Activated T-cell treated with anti-CD3 and anti-CD28 coated beads, Interleukin-2, amount 50 U/mL, for 24 hours (primary cell): ENCODE measurements at regions not wholly inside any gene's neighbourhood (a gene's known extent, or its start where the extent isn't known, plus 50 kb on each side); places are given as distances from the start of the nearest gene placed in this dataset.

Source experiments
- DNase-seq: peaks from one replicate; pipeline ENCODE4 v3.0.0-alpha.2; 2020
- H3K27ac Mint-ChIP-seq: 2 replicates; pipeline ENCODE4 v1.8.0; 2020; ENCODE audit warnings: mild to moderate bottlenecking, mixed read lengths
- H3K27me3 Mint-ChIP-seq: 2 replicates; pipeline ENCODE4 v1.8.0; 2020; ENCODE audit warnings: mixed read lengths
- H3K36me3 Mint-ChIP-seq: 2 replicates; pipeline ENCODE4 v1.8.0; 2020; ENCODE audit warnings: low read depth, mixed read lengths
- H3K4me1 Mint-ChIP-seq: 2 replicates; pipeline ENCODE4 v1.8.0; 2020; ENCODE audit warnings: low read depth, mixed read lengths
- H3K4me3 Mint-ChIP-seq: 2 replicates; pipeline ENCODE4 v1.8.0; 2020; ENCODE audit warnings: mild to moderate bottlenecking, moderate library complexity, mixed read lengths
- H3K9me3 Mint-ChIP-seq: 2 replicates; pipeline ENCODE4 v1.8.0; 2020; ENCODE audit warnings: mixed read lengths

DNA sequence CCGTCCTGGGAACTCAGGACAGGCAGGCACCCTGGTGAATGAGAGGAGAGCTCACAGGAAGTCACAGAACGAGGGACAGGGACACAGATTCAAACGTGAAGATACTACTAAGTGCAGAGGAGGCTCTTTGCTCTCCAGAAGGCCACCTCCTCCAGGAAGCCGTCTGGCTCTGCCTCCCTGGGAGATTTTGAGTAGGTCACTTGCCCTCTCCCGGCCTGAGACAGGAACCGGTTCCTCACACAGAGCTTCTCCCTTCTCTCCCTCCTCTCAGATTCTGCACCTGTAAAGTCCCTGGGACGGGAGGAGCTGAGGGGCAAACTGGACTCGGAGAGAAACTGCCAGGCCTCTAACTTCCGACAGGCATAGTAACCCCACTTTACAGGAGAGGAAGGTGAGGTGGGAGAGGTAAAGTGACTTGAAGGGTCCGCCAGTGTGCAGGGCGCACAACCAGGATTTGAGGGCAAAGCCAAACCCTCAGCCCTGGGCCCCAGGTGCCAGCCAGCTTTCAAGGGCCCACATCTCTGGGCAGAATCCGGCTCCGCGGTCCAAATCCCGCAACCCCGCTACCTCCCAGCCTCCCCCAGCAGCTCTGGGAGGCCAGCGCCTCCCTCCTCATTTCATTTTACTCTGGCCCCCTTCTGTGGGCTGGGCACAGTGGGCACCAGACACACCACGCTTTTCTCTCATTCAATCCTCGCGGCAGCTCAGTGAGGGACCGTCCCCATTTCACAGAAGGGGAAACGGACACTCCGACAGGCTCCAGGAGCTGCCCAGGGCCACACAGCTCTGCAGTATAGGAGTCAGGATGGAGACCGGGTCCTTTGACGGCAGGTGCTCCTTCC, 150.2 kb downstream of the SMAD6 start:
- H3K36me3 Mint-ChIP-seq = no peaks in the 10 kb centered on the region
- H3K4me3 Mint-ChIP-seq = no peak overlapping the region
- H3K27ac Mint-ChIP-seq = no peak overlapping the region
- H3K27me3 Mint-ChIP-seq = peaks cover 26% of the 10 kb centered on the region
- H3K9me3 Mint-ChIP-seq = no peaks in the 10 kb centered on the region
- peaks cover 5% of the 10 kb centered on the region for H3K4me1 Mint-ChIP-seq
- no peak for DNase-seq

- DNase-seq = no peak
- Mint-ChIP-seq H3K27ac (no peak overlapping the region), H3K4me3 (no peak overlapping the region), H3K4me1 (peaks cover 5% of the 10 kb centered on the region), H3K36me3 (no peaks in the 10 kb centered on the region), H3K9me3 (no peaks in the 10 kb centered on the region), H3K27me3 (peaks cover 28% of the 10 kb centered on the region)
These were observed 152.3 kb downstream of the SMAD6 start for GRCh38 chr15:66854012-66854965.

- no peaks in the 10 kb centered on the region for H3K36me3 Mint-ChIP-seq
- H3K4me3 Mint-ChIP-seq = no peak overlapping the region
- H3K9me3 Mint-ChIP-seq = no peaks in the 10 kb centered on the region
- peaks cover 5% of the 10 kb centered on the region for H3K4me1 Mint-ChIP-seq
- H3K27me3 Mint-ChIP-seq = peaks cover 32% of the 10 kb centered on the region
- no peak for DNase-seq
- no peak overlapping the region for H3K27ac Mint-ChIP-seq
These were observed 153.0 kb downstream of the SMAD6 start for GRCh38 chr15:66855041-66855440.

DNA sequence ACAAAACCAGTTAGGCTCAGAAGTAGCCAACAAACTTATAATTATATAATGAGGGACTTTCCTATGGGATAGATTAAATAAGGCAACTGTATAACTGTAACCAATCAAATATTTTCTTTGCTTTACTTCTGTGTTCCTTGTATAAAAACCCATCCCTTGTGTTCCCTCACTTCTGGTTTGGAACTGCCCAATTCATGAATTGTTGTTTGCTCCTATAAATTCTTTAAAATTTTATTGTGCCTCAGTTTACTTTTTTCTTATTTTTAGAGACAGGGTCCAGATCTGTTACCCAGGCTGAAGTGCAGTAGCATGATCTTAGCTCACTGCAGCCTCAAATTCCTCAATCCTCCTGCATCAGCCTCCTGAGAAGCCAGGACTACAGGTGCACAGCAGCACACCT, 155.7 kb downstream of the SMAD6 start:
- no peak for DNase-seq
- peaks cover 46% of the 10 kb centered on the region for H3K27me3 Mint-ChIP-seq
- H3K27ac Mint-ChIP-seq = no peak overlapping the region
- no peaks in the 10 kb centered on the region for H3K36me3 Mint-ChIP-seq
- H3K9me3 Mint-ChIP-seq = no peaks in the 10 kb centered on the region
- H3K4me3 Mint-ChIP-seq = no peak overlapping the region
- H3K4me1 Mint-ChIP-seq = no peaks in the 10 kb centered on the region

- H3K4me1 Mint-ChIP-seq = peaks cover 3% of the 10 kb centered on the region
- no peak overlapping the region for H3K27ac Mint-ChIP-seq
- H3K9me3 Mint-ChIP-seq = no peaks in the 10 kb centered on the region
- H3K36me3 Mint-ChIP-seq = no peaks in the 10 kb centered on the region
- DNase-seq = no peak
- no peak overlapping the region for H3K4me3 Mint-ChIP-seq
- H3K27me3 Mint-ChIP-seq = peaks cover 44% of the 10 kb centered on the region
These were observed 156.6 kb downstream of the SMAD6 start for GRCh38 chr15:66858423-66859207.

GRCh38 chr15:66859688-66860253, 157.7 kb downstream of the SMAD6 start:
- H3K4me3 Mint-ChIP-seq = no peak overlapping the region
- H3K4me1 Mint-ChIP-seq = peaks cover 3% of the 10 kb centered on the region
- no peak overlapping the region for H3K27ac Mint-ChIP-seq
- peaks cover 36% of the 10 kb centered on the region for H3K27me3 Mint-ChIP-seq
- DNase-seq = no peak
- no peaks in the 10 kb centered on the region for H3K36me3 Mint-ChIP-seq
- no peaks in the 10 kb centered on the region for H3K9me3 Mint-ChIP-seq

DNA sequence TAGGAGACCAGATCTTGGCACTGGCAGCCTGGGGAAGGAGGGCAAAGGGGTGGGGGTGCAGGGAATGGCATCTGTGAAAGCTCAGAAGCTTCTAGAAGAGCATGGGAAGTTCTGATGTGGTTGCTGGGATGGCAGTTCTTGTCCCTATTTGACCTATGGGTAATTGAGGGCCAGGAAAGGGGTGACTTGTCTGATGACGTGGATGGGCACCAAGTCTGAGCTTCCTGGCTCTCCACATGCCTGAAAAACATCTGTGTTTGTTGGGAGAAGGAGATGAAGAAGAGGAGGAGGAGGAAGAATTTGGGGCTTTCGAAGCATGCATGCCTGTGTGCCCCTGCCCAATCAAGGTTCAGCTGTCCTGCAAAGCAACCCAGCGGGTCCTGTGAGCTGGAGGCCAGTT, 158.8 kb downstream of the SMAD6 start:
- peaks cover 3% of the 10 kb centered on the region for H3K4me1 Mint-ChIP-seq
- no peak overlapping the region for H3K4me3 Mint-ChIP-seq
- no peaks in the 10 kb centered on the region for H3K9me3 Mint-ChIP-seq
- no peak overlapping the region for H3K27ac Mint-ChIP-seq
- no peaks in the 10 kb centered on the region for H3K36me3 Mint-ChIP-seq
- DNase-seq = no peak
- peaks cover 37% of the 10 kb centered on the region for H3K27me3 Mint-ChIP-seq

GRCh38 chr15:66862111-66862939, 160.3 kb downstream of the SMAD6 start:
- Mint-ChIP-seq H3K4me3 (no peak overlapping the region), H3K27me3 (peaks cover 46% of the 10 kb centered on the region), H3K36me3 (no peaks in the 10 kb centered on the region), H3K9me3 (no peaks in the 10 kb centered on the region), H3K4me1 (peaks cover 3% of the 10 kb centered on the region), H3K27ac (no peak overlapping the region)
- DNase-seq = no peak

DNA sequence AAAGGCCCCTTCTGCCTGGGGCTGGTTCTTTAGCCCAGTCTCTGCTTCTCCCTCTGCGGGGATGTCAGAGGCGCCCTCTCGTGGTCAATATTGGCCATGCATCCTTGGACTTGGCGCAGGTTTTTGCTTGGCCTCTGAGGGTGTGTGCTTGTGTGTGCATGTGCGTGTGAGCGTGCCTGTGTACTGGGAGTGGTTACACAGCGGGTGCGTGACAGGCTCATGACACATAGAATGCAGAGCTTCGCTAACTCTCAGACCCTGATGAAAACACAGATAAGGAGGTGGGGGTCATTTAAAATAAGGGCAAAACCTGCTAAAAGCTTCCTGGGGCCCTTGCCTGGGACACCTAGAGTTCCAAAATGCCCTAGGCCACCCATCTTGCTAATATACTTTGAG, 160.9 kb downstream of the SMAD6 start:
- H3K4me3 Mint-ChIP-seq = no peak overlapping the region
- DNase-seq = peak; percentile 85
- no peaks in the 10 kb centered on the region for H3K36me3 Mint-ChIP-seq
- H3K27me3 Mint-ChIP-seq = peaks cover 47% of the 10 kb centered on the region
- H3K27ac Mint-ChIP-seq = no peak overlapping the region
- H3K4me1 Mint-ChIP-seq = peaks cover 3% of the 10 kb centered on the region
- H3K9me3 Mint-ChIP-seq = no peaks in the 10 kb centered on the region

DNA sequence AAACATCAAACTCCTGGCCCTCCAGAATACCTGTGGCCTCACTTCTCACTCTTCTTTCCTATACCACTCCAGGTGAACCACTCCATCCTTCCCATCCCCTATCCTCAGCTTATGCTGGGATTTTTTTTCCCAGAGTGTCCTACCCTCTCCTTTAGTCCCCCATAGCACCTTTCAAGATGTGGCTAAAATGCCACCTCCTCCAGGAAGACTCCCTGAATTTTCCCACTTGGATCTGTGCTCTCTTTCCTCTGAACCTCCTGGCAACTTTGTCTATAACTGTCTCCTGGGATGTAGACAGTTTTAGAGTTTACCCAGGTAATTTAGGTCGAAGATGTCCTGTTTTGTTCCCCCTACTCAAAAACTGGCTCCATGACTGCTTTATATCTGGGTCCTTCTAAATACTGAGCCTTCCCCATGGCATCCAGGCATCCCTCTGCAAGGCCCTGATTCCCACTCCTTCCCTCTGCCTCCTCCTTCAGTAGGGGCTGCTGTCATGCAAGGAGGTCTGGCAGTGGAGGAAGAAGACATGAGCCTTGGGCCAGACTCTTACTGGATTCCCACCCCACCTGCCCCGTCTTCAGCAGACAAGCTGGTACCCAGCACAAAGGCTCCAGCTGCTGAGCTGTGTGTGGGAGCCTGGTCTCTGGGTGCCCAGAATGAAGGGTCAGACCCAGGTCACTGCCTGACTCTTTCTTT, 161.5 kb downstream of the SMAD6 start:
- H3K9me3 Mint-ChIP-seq = no peaks in the 10 kb centered on the region
- H3K27ac Mint-ChIP-seq = no peak overlapping the region
- H3K4me1 Mint-ChIP-seq = peaks cover 3% of the 10 kb centered on the region
- no peak overlapping the region for H3K4me3 Mint-ChIP-seq
- no peak for DNase-seq
- no peaks in the 10 kb centered on the region for H3K36me3 Mint-ChIP-seq
- peaks cover 53% of the 10 kb centered on the region for H3K27me3 Mint-ChIP-seq

- Mint-ChIP-seq H3K4me1 (peaks cover 3% of the 10 kb centered on the region), H3K27me3 (peaks cover 60% of the 10 kb centered on the region), H3K9me3 (no peaks in the 10 kb centered on the region), H3K36me3 (no peaks in the 10 kb centered on the region), H3K27ac (no peak overlapping the region), H3K4me3 (no peak overlapping the region)
- DNase-seq = no peak
These were observed 162.2 kb downstream of the SMAD6 start for GRCh38 chr15:66864086-66864830.

DNA sequence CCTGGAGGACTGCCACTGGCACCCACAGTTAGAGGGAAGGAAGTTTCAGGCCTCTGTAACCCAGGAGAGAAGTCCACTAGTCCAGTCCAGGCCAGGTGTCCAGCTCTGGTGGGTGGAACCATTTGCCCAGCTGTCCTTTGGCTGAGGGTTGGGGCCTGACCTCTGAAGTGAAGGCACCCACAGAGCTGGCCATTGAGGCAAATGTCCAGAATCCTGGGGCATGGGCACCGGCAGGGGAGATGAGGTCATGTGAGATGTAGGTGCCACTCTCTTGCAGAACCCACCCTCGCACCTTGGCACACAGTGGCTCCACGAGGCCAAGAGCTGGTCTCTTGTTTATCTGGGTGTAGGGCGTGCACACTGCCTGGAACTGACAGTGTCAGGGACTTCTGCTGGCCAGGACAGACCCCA, 162.8 kb downstream of the SMAD6 start:
- no peaks in the 10 kb centered on the region for H3K36me3 Mint-ChIP-seq
- no peak overlapping the region for H3K4me3 Mint-ChIP-seq
- peaks cover 3% of the 10 kb centered on the region for H3K4me1 Mint-ChIP-seq
- no peaks in the 10 kb centered on the region for H3K9me3 Mint-ChIP-seq
- H3K27me3 Mint-ChIP-seq = peaks cover 60% of the 10 kb centered on the region
- no peak for DNase-seq
- no peak overlapping the region for H3K27ac Mint-ChIP-seq
